ENCODE measurements at regions not wholly inside any gene's neighbourhood (a gene's known extent, or its start where the extent isn't known, plus 50 kb on each side); places are given as distances from the start of the nearest gene placed in this dataset.

- no peak for TF ChIP-seq POLR2A (IDR thresholded peaks at IDR 0.05)
- no peak for TF ChIP-seq POLR2AphosphoS5 (IDR thresholded peaks at IDR 0.05)
- TF ChIP-seq CTCF (IDR thresholded peaks at IDR 0.05) = no peak
- no peak for TF ChIP-seq EP300 (IDR thresholded peaks at IDR 0.05; ENCODE audit: low read depth)
Observed at GRCh38 chr11:97641988-97642387, 1252.2 kb downstream of the JRKL start.
